H1 (cell line): ENCODE measurements at regions not wholly inside any gene's neighbourhood (a gene's known extent, or its start where the extent isn't known, plus 50 kb on each side); places are given as distances from the start of the nearest gene placed in this dataset.

Experiments used
- CTCF ChIA-PET: fragments of 300-600 bp; sonication (Branson Sonifier 250); formaldehyde crosslinking; loops from one replicate; lab custom pipeline; 2021; ENCODE audit not compliant: partially characterized antibody; lab: Charles Lee
- POLR2A ChIA-PET: fragments of 300-600 bp; sonication (Branson Sonifier 250); formaldehyde crosslinking; loops from one replicate; lab custom pipeline; 2021; ENCODE audit warnings: inconsistent platforms; ENCODE audit not compliant: partially characterized antibody; lab: Charles Lee
- DNase-seq, 2 experiments: peaks; one replicate each; pipeline versions ENCODE4 v3.0.0 to v3.0.0-alpha.2; 2010 to 2022; ENCODE audit warnings: low spot score in 2 of 2, low read depth in 1 of 2, mixed read lengths in 1 of 2
- FAIRE-seq: peaks from 2 replicates; lab custom pipeline; 2011; peaks lifted over from hg19 to GRCh38; lab: Jason Lieb, UNC
- H2AFZ ChIP-seq: 2 replicates; pipeline ENCODE4 v1.8.1; 2012; ENCODE audit warnings: low read length, inconsistent platforms
- H2AK5ac ChIP-seq: 2 replicates; pipeline ENCODE4 v1.6.1; 2013; ENCODE audit warnings: low read depth, low read length
- H2BK120ac ChIP-seq: replicated peaks from 2 replicates; pipeline ENCODE3; 2013; ENCODE audit warnings: low read depth, low read length, inconsistent platforms
- H2BK12ac ChIP-seq: 2 replicates; pipeline ENCODE4 v1.6.1; 2013; ENCODE audit warnings: low read depth, low read length
- H2BK15ac ChIP-seq: 2 replicates; pipeline ENCODE4 v1.6.1; 2013; ENCODE audit warnings: low read length
- H2BK20ac ChIP-seq: 2 replicates; pipeline ENCODE4 v1.6.1; 2013; ENCODE audit warnings: low read length
- H2BK5ac ChIP-seq: 2 replicates; pipeline ENCODE4 v1.6.1; 2013; ENCODE audit warnings: low read depth, low read length
- H3K14ac ChIP-seq: 2 replicates; pipeline ENCODE4 v1.6.1; 2013; ENCODE audit warnings: inconsistent platforms; ENCODE audit not compliant: insufficient read length
- H3K18ac ChIP-seq: 2 replicates; pipeline ENCODE4 v1.6.1; 2013; ENCODE audit warnings: low read length; ENCODE audit errors: extremely low read depth
- H3K23ac ChIP-seq: 2 replicates; pipeline ENCODE4 v1.6.1; 2013; ENCODE audit warnings: inconsistent platforms; ENCODE audit not compliant: insufficient read length
- H3K23me2 ChIP-seq: 2 replicates; pipeline ENCODE4 v1.6.1; 2013; ENCODE audit warnings: low read depth, low read length
- H3K27ac ChIP-seq: 2 replicates; pipeline ENCODE4 v1.6.1; 2011; ENCODE audit warnings: low read depth, low read length, inconsistent platforms
- H3K27me3 ChIP-seq, 4 experiments: replicated peaks in 1 of 4; 1 replicate in 1 of 4; 2 replicates in 3 of 4; pipeline versions ENCODE4 v1.6.1 to v1.8.1; 2011 to 2013; ENCODE audit warnings: low read length in 3 of 4, mild to moderate bottlenecking in 3 of 4, inconsistent platforms in 2 of 4, mixed read lengths in 2 of 4, moderate library complexity in 1 of 4; ENCODE audit not compliant: control insufficient read depth in 3 of 4, insufficient read depth in 3 of 4; ENCODE audit errors: extremely low read depth in 1 of 4
- H3K36me3 ChIP-seq, 4 experiments: 2 replicates each; pipeline versions ENCODE4 v1.6.1 to v1.8.1; 2011 to 2013; ENCODE audit warnings: mild to moderate bottlenecking in 4 of 4, low read length in 3 of 4, moderate library complexity in 2 of 4, control low read depth in 1 of 4, inconsistent platforms in 1 of 4; ENCODE audit not compliant: insufficient read depth in 4 of 4, control insufficient read depth in 2 of 4
- H3K4ac ChIP-seq: replicated peaks from 2 replicates; pipeline ENCODE3; 2013; ENCODE audit warnings: low read length, low read depth, mixed read lengths, inconsistent platforms; ENCODE audit not compliant: insufficient read length
- H3K4me1 ChIP-seq, 4 experiments: replicated peaks in 1 of 4; 1 replicate in 1 of 4; 2 replicates in 3 of 4; pipeline versions ENCODE4 v1.6.1 to v1.8.1; 2011 to 2013; ENCODE audit warnings: low read length in 3 of 4, inconsistent platforms in 2 of 4, mixed read lengths in 1 of 4; ENCODE audit not compliant: insufficient read depth in 4 of 4, control insufficient read depth in 3 of 4
- H3K4me2 ChIP-seq, 2 experiments: 2 replicates each; pipeline versions ENCODE4 v1.6.1 to v1.8.1; 2011 to 2013; ENCODE audit warnings: low read depth in 2 of 2, low read length in 2 of 2, control low read depth in 1 of 2, inconsistent platforms in 1 of 2, mild to moderate bottlenecking in 1 of 2; ENCODE audit not compliant: insufficient read depth in 1 of 2
- H3K4me3 ChIP-seq, 4 experiments: fragments of 200-600, 300-600 bp in 1 of 4; sonication (generic), shearing (Covaris generic), sonication (Bioruptor Twin) in 1 of 4; 2 replicates each; pipeline versions ENCODE4 v1.5.1 to v1.8.1; 2011 to 2016; ENCODE audit warnings: low read length in 4 of 4, low read depth in 3 of 4, control low read depth in 2 of 4, inconsistent platforms in 2 of 4, mild to moderate bottlenecking in 2 of 4, mixed read lengths in 1 of 4, moderate library complexity in 1 of 4; ENCODE audit not compliant: insufficient read depth in 2 of 4; ENCODE audit errors: extremely low read depth in 1 of 4
- H3K56ac ChIP-seq: replicated peaks from 2 replicates; pipeline ENCODE3; 2013; ENCODE audit warnings: low read depth, mild to moderate bottlenecking, mixed read lengths, low read length, inconsistent platforms; ENCODE audit not compliant: insufficient read length
- H3K79me1 ChIP-seq: 2 replicates; pipeline ENCODE4 v1.6.1; 2013; ENCODE audit warnings: low read depth, low read length, control low read depth
- H3K79me2 ChIP-seq, 2 experiments: 2 replicates each; pipeline versions ENCODE4 v1.6.1 to v1.8.1; 2012 to 2013; ENCODE audit warnings: low read length in 2 of 2, mild to moderate bottlenecking in 2 of 2, inconsistent platforms in 1 of 2; ENCODE audit not compliant: insufficient read depth in 2 of 2, control insufficient read depth in 1 of 2
- H3K9ac ChIP-seq, 4 experiments: replicated peaks in 1 of 4; 1 replicate in 1 of 4; 2 replicates in 3 of 4; pipeline versions ENCODE4 v1.6.1 to v1.8.1; 2011 to 2013; ENCODE audit warnings: low read depth in 3 of 4, low read length in 3 of 4, control low read depth in 2 of 4, mild to moderate bottlenecking in 2 of 4, moderate library complexity in 2 of 4, inconsistent platforms in 1 of 4; ENCODE audit errors: extremely low read depth in 1 of 4
- H3K9me3 ChIP-seq, 2 experiments: 2 replicates each; pipeline versions ENCODE4 v1.6.1 to v1.8.1; 2012 to 2013; ENCODE audit warnings: mild to moderate bottlenecking in 2 of 2, moderate library complexity in 2 of 2, control low read depth in 1 of 2, inconsistent platforms in 1 of 2, low read depth in 1 of 2, low read length in 1 of 2, mixed read lengths in 1 of 2; ENCODE audit not compliant: insufficient read depth in 2 of 2
- H4K20me1 ChIP-seq, 2 experiments: replicated peaks in 1 of 2; 2 replicates each; pipeline versions ENCODE3 to v1.8.1; 2011 to 2013; ENCODE audit warnings: inconsistent platforms in 2 of 2, low read length in 2 of 2, mild to moderate bottlenecking in 1 of 2; ENCODE audit not compliant: insufficient read depth in 2 of 2, control insufficient read depth in 1 of 2
- H4K5ac ChIP-seq: 2 replicates; pipeline ENCODE4 v1.6.1; 2013; ENCODE audit warnings: low read length, low read depth, mixed read lengths, inconsistent platforms; ENCODE audit not compliant: insufficient read length
- H4K8ac ChIP-seq: 2 replicates; pipeline ENCODE4 v1.8.0; 2013; ENCODE audit warnings: mild to moderate bottlenecking, moderate library complexity, low read length, inconsistent platforms; ENCODE audit not compliant: insufficient read depth; ENCODE audit errors: extremely low read depth
- H4K91ac ChIP-seq: replicated peaks from 2 replicates; pipeline ENCODE3; 2013; ENCODE audit warnings: low read length, mixed read lengths, inconsistent platforms; ENCODE audit not compliant: insufficient read length
- BCL11A ChIP-seq, 2 experiments: IDR thresholded peaks; one replicate each; pipeline ENCODE4 v1.6.1; 2011; ENCODE audit warnings: low read depth in 2 of 2, low read length in 2 of 2, mild to moderate bottlenecking in 2 of 2
- CEBPB ChIP-seq: IDR thresholded peaks from 2 replicates; pipeline ENCODE4 v1.6.1; 2012; ENCODE audit warnings: low read depth, low read length
- CTCF ChIP-seq, 3 experiments: IDR thresholded peaks; 1 replicate in 2 of 3; 2 replicates in 1 of 3; pipeline versions ENCODE4 v1.5.1 to v1.6.1; 2011; ENCODE audit warnings: low read length in 3 of 3, mild to moderate bottlenecking in 3 of 3, inconsistent platforms in 2 of 3, low read depth in 1 of 3, moderate library complexity in 1 of 3; ENCODE audit not compliant: insufficient read depth in 1 of 3; ENCODE audit errors: control extremely low read depth in 1 of 3
- NANOG ChIP-seq: IDR thresholded peaks from 2 replicates; pipeline ENCODE4 v1.6.1; 2011; ENCODE audit warnings: low read length, low read depth, mild to moderate bottlenecking, inconsistent platforms; ENCODE audit not compliant: insufficient read depth, poor library complexity, severe bottlenecking
- PHF8 ChIP-seq: fragments of 200-600 bp; sonication (generic); conservative IDR thresholded peaks from 2 replicates; pipeline ENCODE4 v1.7.1; 2012; ENCODE audit warnings: low read depth, mild to moderate bottlenecking, inconsistent platforms, low read length, moderate library complexity
- POLR2AphosphoS5 ChIP-seq: IDR thresholded peaks from 2 replicates; pipeline ENCODE4 v1.6.1; 2011; ENCODE audit warnings: low read depth, low read length
- SP1 ChIP-seq: IDR thresholded peaks from 2 replicates; pipeline ENCODE4 v1.6.1; 2011; ENCODE audit warnings: low read depth, low read length
- YY1 ChIP-seq: IDR thresholded peaks from 2 replicates; pipeline ENCODE4 v1.6.1; 2011; ENCODE audit warnings: low read depth, mild to moderate bottlenecking, low read length
- WGBS, 2 experiments: shearing (Covaris generic) in 1 of 2; methylation state at CpG; one replicate each; pipeline versions ENCODE4 v1.1.6 to v1.1.7; 2013 to 2015; ENCODE audit warnings: low lambda C conversion rate in 2 of 2, mixed read lengths in 2 of 2, inconsistent platforms in 1 of 2, low coverage in 1 of 2, missing lambda C conversion rate in 1 of 2; ENCODE audit not compliant: insufficient replicate concordance in 2 of 2, insufficient coverage in 1 of 2, insufficient read length in 1 of 2; ENCODE audit errors: extremely low coverage in 1 of 2, missing lambda C conversion rate in 1 of 2; 5-methylcytosine and 5-hydroxymethylcytosine counted together

- Histone ChIP-seq H3K23me2 (no peaks in the 10 kb centered on the region), H3K56ac (no peak overlapping the region)
- TF ChIP-seq SP1 (no peak), BCL11A (IDR thresholded peaks at IDR 0.05; ENCODE audit: low read depth in 2 of 2, low read length in 2 of 2) (no peak), POLR2AphosphoS5 (no peak), CEBPB (no peak), NANOG (no peak), CTCF (IDR thresholded peaks at IDR 0.05; ENCODE audit: control extremely low read depth in 1 of 3, insufficient read depth in 1 of 3, low read depth in 1 of 3, low read length in 3 of 3) (no peak), YY1 (no peak), PHF8 (no peak)
- TF ChIP-seq, all 59 proteins: peak for 0
- no peak overlapping the region for H3K4me2 ChIP-seq
- H3K18ac ChIP-seq = no peak overlapping the region
- H3K27ac ChIP-seq = no peak overlapping the region
- no peak overlapping the region for H2BK20ac ChIP-seq
- H4K91ac ChIP-seq = no peak overlapping the region
- ChIA-PET POLR2A (no interaction called here), CTCF (interaction anchor here (0.5 to 1.1 kb wide), 4 partner anchors 11 to 194 kb away, joined by 3 read pairs; no protein-coding TSS in a partner anchor)
- no peak for DNase-seq
- H3K14ac ChIP-seq = no peak overlapping the region
- WGBS, 2 experiments = 88% methylated on average over 5 of the region's 5 CpGs; no CpG with 5 or more reads in 1 of the 2 experiments
- no peak overlapping the region for H3K23ac ChIP-seq
- no peak overlapping the region for H2BK5ac ChIP-seq
- no peak overlapping the region; the same call in 1 of the 2 replicates for H2BK15ac ChIP-seq
- H3K4me3 ChIP-seq = no peak overlapping the region
- no peaks in the 10 kb centered on the region for H4K20me1 ChIP-seq
- no peaks in the 10 kb centered on the region for H3K9me3 ChIP-seq
- H4K5ac ChIP-seq = no peak overlapping the region
- H2AFZ ChIP-seq = no peak overlapping the region
- H2BK120ac ChIP-seq = no peak overlapping the region
- no peaks in the 10 kb centered on the region for H3K79me2 ChIP-seq
- no peaks in the 10 kb centered on the region for H3K36me3 ChIP-seq
- no peak overlapping the region for H4K8ac ChIP-seq
- no peaks in the 10 kb centered on the region for H3K27me3 ChIP-seq
- FAIRE-seq = no peak
- no peak overlapping the region for H3K9ac ChIP-seq
- no peak overlapping the region for H2AK5ac ChIP-seq
- no peak overlapping the region for H2BK12ac ChIP-seq
- no peaks in the 10 kb centered on the region for H3K4me1 ChIP-seq
- H3K4ac ChIP-seq = no peak overlapping the region
- H3K79me1 ChIP-seq = no peaks in the 10 kb centered on the region
Measured at GRCh38 chr2:191622374-191623320, 55.3 kb upstream of the NABP1 start.
